ENCODE measurements at regions not wholly inside any gene's neighbourhood (a gene's known extent, or its start where the extent isn't known, plus 50 kb on each side); places are given as distances from the start of the nearest gene placed in this dataset.

DNA sequence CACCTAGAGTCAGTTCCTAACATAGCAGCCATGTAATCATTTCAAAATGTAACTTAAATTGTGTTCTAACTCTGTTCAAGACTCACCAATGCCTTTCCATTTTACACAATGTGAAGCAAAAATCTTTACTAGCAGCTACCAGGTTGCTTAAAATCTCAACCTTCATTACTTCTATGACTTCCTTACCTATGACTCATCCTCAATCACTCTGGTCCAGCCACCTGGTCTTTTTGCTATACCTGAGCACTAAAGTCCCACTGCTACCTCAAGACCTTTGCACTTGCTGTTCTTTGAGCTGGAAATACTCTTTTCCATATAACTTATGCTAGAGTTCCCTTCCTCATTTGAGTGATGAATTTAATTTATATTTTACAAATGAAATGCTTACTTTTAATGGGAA is 993.2 kb downstream of the NTRK3 start:
- H3K4me3 ChIP-seq (replicated peaks in 1 of 2; ENCODE audit: low read depth in 1 of 2, low read length in 2 of 2): no peak overlapping the region
- H2AFZ ChIP-seq (ENCODE audit: low read depth, low read length, poor library complexity, severe bottlenecking): no peak overlapping the region
- no peak for DNase-seq (ENCODE audit: low read depth, low spot score)
- intact Hi-C loops (cut with micrococcal nuclease): no loop called here
- H3K4me2 ChIP-seq (ENCODE audit: low read length): no peak overlapping the region
- POLR2A ChIA-PET: no interaction called here
- TF ChIP-seq POLR2AphosphoS5 (IDR thresholded peaks at IDR 0.05; ENCODE audit: low read depth, low read length) (no peak), RAD21 (IDR thresholded peaks at IDR 0.05; ENCODE audit: low read depth) (no peak), SIN3A (IDR thresholded peaks at IDR 0.05; ENCODE audit: low read depth) (no peak), ELF1 (IDR thresholded peaks at IDR 0.05; ENCODE audit: borderline replicate concordance, low read depth) (no peak), SRF (IDR thresholded peaks at IDR 0.05; ENCODE audit: low read depth) (no peak), ZNF274 (IDR thresholded peaks at IDR 0.05; ENCODE audit: low read depth, low read length) (no peak), EGR1 (IDR thresholded peaks at IDR 0.05; ENCODE audit: low read depth) (no peak), JUND (IDR thresholded peaks at IDR 0.05) (no peak), CBX3 (IDR thresholded peaks at IDR 0.05; ENCODE audit: low read depth) (no peak), ZFX (IDR thresholded peaks at IDR 0.05) (no peak), FOSL1 (IDR thresholded peaks at IDR 0.05; ENCODE audit: low read depth) (no peak), POLR2A (IDR thresholded peaks at IDR 0.05; ENCODE audit: borderline replicate concordance, extremely low read depth, insufficient read depth, insufficient read length) (no peak), SP1 (IDR thresholded peaks at IDR 0.05; ENCODE audit: low read depth) (no peak), EZH2 (IDR thresholded peaks at IDR 0.05) (no peak), CEBPB (IDR thresholded peaks at IDR 0.05; ENCODE audit: low read depth) (no peak), EZH2phosphoT487 (IDR thresholded peaks at IDR 0.05; ENCODE audit: borderline replicate concordance) (no peak)
- TF ChIP-seq, protein P1, sequence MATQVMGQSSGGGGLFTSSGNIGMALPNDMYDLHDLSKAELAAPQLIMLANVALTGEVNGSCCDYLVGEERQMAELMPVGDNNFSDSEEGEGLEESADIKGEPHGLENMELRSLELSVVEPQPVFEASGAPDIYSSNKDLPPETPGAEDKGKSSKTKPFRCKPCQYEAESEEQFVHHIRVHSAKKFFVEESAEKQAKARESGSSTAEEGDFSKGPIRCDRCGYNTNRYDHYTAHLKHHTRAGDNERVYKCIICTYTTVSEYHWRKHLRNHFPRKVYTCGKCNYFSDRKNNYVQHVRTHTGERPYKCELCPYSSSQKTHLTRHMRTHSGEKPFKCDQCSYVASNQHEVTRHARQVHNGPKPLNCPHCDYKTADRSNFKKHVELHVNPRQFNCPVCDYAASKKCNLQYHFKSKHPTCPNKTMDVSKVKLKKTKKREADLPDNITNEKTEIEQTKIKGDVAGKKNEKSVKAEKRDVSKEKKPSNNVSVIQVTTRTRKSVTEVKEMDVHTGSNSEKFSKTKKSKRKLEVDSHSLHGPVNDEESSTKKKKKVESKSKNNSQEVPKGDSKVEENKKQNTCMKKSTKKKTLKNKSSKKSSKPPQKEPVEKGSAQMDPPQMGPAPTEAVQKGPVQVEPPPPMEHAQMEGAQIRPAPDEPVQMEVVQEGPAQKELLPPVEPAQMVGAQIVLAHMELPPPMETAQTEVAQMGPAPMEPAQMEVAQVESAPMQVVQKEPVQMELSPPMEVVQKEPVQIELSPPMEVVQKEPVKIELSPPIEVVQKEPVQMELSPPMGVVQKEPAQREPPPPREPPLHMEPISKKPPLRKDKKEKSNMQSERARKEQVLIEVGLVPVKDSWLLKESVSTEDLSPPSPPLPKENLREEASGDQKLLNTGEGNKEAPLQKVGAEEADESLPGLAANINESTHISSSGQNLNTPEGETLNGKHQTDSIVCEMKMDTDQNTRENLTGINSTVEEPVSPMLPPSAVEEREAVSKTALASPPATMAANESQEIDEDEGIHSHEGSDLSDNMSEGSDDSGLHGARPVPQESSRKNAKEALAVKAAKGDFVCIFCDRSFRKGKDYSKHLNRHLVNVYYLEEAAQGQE (IDR thresholded peaks at IDR 0.05; ENCODE audit: low read depth): no peak
- TF ChIP-seq, protein P2, sequence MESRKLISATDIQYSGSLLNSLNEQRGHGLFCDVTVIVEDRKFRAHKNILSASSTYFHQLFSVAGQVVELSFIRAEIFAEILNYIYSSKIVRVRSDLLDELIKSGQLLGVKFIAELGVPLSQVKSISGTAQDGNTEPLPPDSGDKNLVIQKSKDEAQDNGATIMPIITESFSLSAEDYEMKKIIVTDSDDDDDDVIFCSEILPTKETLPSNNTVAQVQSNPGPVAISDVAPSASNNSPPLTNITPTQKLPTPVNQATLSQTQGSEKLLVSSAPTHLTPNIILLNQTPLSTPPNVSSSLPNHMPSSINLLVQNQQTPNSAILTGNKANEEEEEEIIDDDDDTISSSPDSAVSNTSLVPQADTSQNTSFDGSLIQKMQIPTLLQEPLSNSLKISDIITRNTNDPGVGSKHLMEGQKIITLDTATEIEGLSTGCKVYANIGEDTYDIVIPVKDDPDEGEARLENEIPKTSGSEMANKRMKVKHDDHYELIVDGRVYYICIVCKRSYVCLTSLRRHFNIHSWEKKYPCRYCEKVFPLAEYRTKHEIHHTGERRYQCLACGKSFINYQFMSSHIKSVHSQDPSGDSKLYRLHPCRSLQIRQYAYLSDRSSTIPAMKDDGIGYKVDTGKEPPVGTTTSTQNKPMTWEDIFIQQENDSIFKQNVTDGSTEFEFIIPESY (IDR thresholded peaks at IDR 0.05; ENCODE audit: extremely low read depth, insufficient replicate concordance, low read length): no peak
- TF ChIP-seq, protein P3, sequence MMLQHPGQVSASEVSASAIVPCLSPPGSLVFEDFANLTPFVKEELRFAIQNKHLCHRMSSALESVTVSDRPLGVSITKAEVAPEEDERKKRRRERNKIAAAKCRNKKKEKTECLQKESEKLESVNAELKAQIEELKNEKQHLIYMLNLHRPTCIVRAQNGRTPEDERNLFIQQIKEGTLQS (IDR thresholded peaks at IDR 0.05): no peak
- no peak for ATAC-seq
- peaks cover 11 to 15% of the 10 kb centered on the region in 2 experiments; a peak in 2 of 4 replicates for H3K9me3 ChIP-seq (ENCODE audit: control insufficient read depth in 1 of 2, insufficient read depth in 1 of 2, low read depth in 1 of 2, low read length in 2 of 2)
- H3K36me3 ChIP-seq (ENCODE audit: control insufficient read depth in 1 of 2, insufficient read depth in 2 of 2, low read length in 2 of 2): no peaks in the 10 kb centered on the region
- H3K9me2 ChIP-seq (ENCODE audit: insufficient read depth): no peaks in the 10 kb centered on the region
- H3K27ac ChIP-seq (ENCODE audit: low read depth, low read length): no peak overlapping the region
- H3K27me3 ChIP-seq (ENCODE audit: insufficient read depth, low read length): no peaks in the 10 kb centered on the region
- no peaks in the 10 kb centered on the region for H3K79me2 ChIP-seq (ENCODE audit: insufficient read depth, low read length)
- CTCF ChIA-PET: no interaction called here
- no TSS peak for BruUV-seq (replicated peaks)
- RAD21 ChIA-PET (ENCODE audit: low non-redundant PET in 1 of 2, low total read pairs in 2 of 2, uncharacterized antibody in 2 of 2, unreplicated experiment in 2 of 2): no interaction called here
- no peaks in the 10 kb centered on the region for H4K20me1 ChIP-seq (ENCODE audit: insufficient read depth)
- no peak overlapping the region for H3K9ac ChIP-seq (ENCODE audit: low read length)
- no peaks in the 10 kb centered on the region for H3K4me1 ChIP-seq (ENCODE audit: control insufficient read depth in 1 of 2, insufficient read depth in 2 of 2, low read length in 2 of 2)
